ENCODE measurements at regions not wholly inside any gene's neighbourhood (a gene's known extent, or its start where the extent isn't known, plus 50 kb on each side); places are given as distances from the start of the nearest gene placed in this dataset.

DNA sequence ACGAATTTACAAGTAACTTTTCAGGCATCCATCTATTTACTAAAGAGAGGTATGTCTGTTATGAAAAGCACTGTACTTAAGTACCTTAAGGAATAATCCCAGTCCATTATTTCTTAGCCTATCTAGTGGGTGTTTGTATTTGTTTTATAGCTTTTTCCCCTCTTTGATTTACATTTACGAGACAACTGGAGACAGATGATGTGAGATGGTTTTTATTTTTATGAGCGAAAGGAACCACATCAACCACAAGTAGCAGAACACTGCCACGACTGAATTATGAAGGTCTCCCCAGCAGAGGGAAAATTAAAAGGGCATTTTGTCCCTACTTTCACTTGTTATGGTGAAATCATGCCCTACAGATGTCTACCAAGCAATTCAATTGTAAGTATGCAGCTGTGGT is 357.8 kb downstream of the NFIB start:
- no peak for TF ChIP-seq POLR2A (IDR thresholded peaks at IDR 0.05)
- TF ChIP-seq, protein P1, sequence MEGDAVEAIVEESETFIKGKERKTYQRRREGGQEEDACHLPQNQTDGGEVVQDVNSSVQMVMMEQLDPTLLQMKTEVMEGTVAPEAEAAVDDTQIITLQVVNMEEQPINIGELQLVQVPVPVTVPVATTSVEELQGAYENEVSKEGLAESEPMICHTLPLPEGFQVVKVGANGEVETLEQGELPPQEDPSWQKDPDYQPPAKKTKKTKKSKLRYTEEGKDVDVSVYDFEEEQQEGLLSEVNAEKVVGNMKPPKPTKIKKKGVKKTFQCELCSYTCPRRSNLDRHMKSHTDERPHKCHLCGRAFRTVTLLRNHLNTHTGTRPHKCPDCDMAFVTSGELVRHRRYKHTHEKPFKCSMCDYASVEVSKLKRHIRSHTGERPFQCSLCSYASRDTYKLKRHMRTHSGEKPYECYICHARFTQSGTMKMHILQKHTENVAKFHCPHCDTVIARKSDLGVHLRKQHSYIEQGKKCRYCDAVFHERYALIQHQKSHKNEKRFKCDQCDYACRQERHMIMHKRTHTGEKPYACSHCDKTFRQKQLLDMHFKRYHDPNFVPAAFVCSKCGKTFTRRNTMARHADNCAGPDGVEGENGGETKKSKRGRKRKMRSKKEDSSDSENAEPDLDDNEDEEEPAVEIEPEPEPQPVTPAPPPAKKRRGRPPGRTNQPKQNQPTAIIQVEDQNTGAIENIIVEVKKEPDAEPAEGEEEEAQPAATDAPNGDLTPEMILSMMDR (IDR thresholded peaks at IDR 0.05) = peak in 1 of 3 experiments; percentile 13

All from vagina (tissue), 2 donors.